Naive thymus-derived CD4-positive, alpha-beta T cell (primary cell): ENCODE measurements at regions not wholly inside any gene's neighbourhood (a gene's known extent, or its start where the extent isn't known, plus 50 kb on each side); places are given as distances from the start of the nearest gene placed in this dataset.

ENCODE experiments used
- ATAC-seq: fragments of 150-1000 bp; cut with Tn5 transposase; 2 replicates; pipeline ENCODE4 v1.10.0; 2021; ENCODE audit warnings: mild to moderate bottlenecking, moderate library complexity
- CTCF ChIA-PET: fragments of 350-600 bp; sonication (Branson Sonifier 250); formaldehyde crosslinking; loops from one replicate; lab custom pipeline; 2021; ENCODE audit warnings: antibody characterized with exemption; lab: Charles Lee
- POLR2A ChIA-PET: fragments of 350-600 bp; sonication (Branson Sonifier 250); formaldehyde crosslinking; loops from one replicate; lab custom pipeline; 2021; ENCODE audit warnings: antibody characterized with exemption, inconsistent platforms; lab: Charles Lee
- DNase-seq, 9 donors: peaks; one replicate each; pipeline versions ENCODE4 v3.0.0 to v3.0.0-alpha.2; 2020 to 2022; ENCODE audit warnings: mixed read lengths in 1 of 9
- H3K27ac ChIP-seq: one replicate; pipeline ENCODE4 v1.7.0; 2013; ENCODE audit warnings: mild to moderate bottlenecking, low read depth, low read length, moderate library complexity
- H3K27me3 ChIP-seq, 2 donors: one replicate each; pipeline ENCODE4 v1.7.0; 2013; ENCODE audit warnings: low read length in 2 of 2, mild to moderate bottlenecking in 2 of 2, moderate library complexity in 2 of 2; ENCODE audit not compliant: control insufficient read depth in 2 of 2, insufficient read depth in 2 of 2
- H3K36me3 ChIP-seq, 3 experiments: 1 replicate in 2 of 3; 2 replicates in 1 of 3; pipeline ENCODE4 v1.7.0; 2013; ENCODE audit warnings: low read length in 3 of 3, mild to moderate bottlenecking in 3 of 3, moderate library complexity in 1 of 3; ENCODE audit not compliant: insufficient read depth in 3 of 3, control insufficient read depth in 2 of 3
- H3K4me1 ChIP-seq, 2 donors: one replicate each; pipeline ENCODE4 v1.7.0; 2013; ENCODE audit warnings: low read length in 2 of 2, mild to moderate bottlenecking in 2 of 2, moderate library complexity in 1 of 2; ENCODE audit not compliant: control insufficient read depth in 2 of 2, insufficient read depth in 2 of 2
- H3K4me3 ChIP-seq: 2 replicates; pipeline ENCODE4 v1.7.0; 2013; ENCODE audit warnings: mild to moderate bottlenecking, low read length
- H3K9me3 ChIP-seq, 3 experiments: 1 replicate in 2 of 3; 2 replicates in 1 of 3; pipeline ENCODE4 v1.7.0; 2013; ENCODE audit warnings: low read length in 3 of 3; ENCODE audit not compliant: control insufficient read depth in 2 of 3
- H3K27ac Mint-ChIP-seq, 9 donors: one replicate each; pipeline ENCODE4 v1.8.0; 2020 to 2022; ENCODE audit warnings: mixed read lengths in 9 of 9, mild to moderate bottlenecking in 8 of 9, moderate library complexity in 5 of 9, inconsistent platforms in 2 of 9
- H3K27me3 Mint-ChIP-seq, 5 donors: one replicate each; pipeline ENCODE4 v1.8.0; 2021 to 2022; ENCODE audit warnings: mixed read lengths in 5 of 5, mild to moderate bottlenecking in 1 of 5
- H3K36me3 Mint-ChIP-seq, 5 donors: one replicate each; pipeline ENCODE4 v1.8.0; 2020 to 2022; ENCODE audit warnings: mixed read lengths in 5 of 5, mild to moderate bottlenecking in 3 of 5, inconsistent platforms in 1 of 5
- H3K4me1 Mint-ChIP-seq, 7 donors: one replicate each; pipeline ENCODE4 v1.8.0; 2020 to 2022; ENCODE audit warnings: mixed read lengths in 7 of 7, mild to moderate bottlenecking in 3 of 7, inconsistent platforms in 1 of 7
- H3K4me3 Mint-ChIP-seq, 10 donors: one replicate each; pipeline ENCODE4 v1.8.0; 2020 to 2022; ENCODE audit warnings: mild to moderate bottlenecking in 10 of 10, mixed read lengths in 10 of 10, moderate library complexity in 6 of 10, inconsistent platforms in 2 of 10
- H3K9me3 Mint-ChIP-seq, 11 donors: one replicate each; pipeline ENCODE4 v1.8.0; 2020 to 2022; ENCODE audit warnings: mixed read lengths in 11 of 11, mild to moderate bottlenecking in 4 of 11, inconsistent platforms in 1 of 11, moderate library complexity in 1 of 11
- intact Hi-C, 2 donors: fragments of 100-400 bp; cut with micrococcal nuclease; formaldehyde crosslinking; loops; one replicate each; pipeline ENCODE4 v1.15.1; 2023

DNA sequence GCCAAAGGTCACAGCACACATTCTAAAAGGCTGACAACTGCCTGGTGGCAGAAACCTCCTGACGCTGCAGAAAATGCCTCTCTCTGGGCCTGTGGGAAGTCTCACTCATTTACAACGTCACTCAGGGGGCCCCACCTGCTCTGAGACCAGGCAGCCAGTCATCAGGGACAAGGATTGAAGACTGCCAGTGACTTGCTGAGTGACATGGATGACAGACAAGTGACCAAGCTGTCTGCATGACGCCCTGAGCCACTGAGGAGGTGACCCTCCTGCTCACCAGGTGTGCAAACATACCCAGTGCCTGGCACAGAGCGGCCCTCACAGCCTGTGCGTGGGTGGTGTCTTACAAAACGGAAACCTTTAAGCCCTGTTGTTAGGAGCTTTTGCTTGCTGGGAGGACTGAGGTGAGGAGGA, 392.4 kb downstream of the TNS1 start:
- H3K36me3 Mint-ChIP-seq = peaks cover 0 to 2% (median 0%) of the 10 kb centered on the region in 5 donors
- Histone ChIP-seq H3K36me3 (no peaks in the 10 kb centered on the region), H3K4me3 (peak overlapping the region; percentile 19), H3K27ac (peak overlapping the region; percentile 68), H3K27me3 (no peaks in the 10 kb centered on the region), H3K9me3 (no peaks in the 10 kb centered on the region), H3K4me1 (peaks cover 8 to 35% of the 10 kb centered on the region in 2 donors)
- intact Hi-C loops = loop anchor here in 1 of 2 donors (1.0 to 5.0 kb wide), 3 partner anchors 40 to 1932 kb away; partner anchors contain the start of genes CHPF and TMEM198
- H3K4me1 Mint-ChIP-seq = peaks cover 13 to 75% (median 63%) of the 10 kb centered on the region in 7 donors
- DNase-seq (peak; percentile 11 to 75 (median 57)), ATAC-seq (peak; percentile 75)
- no peaks in the 10 kb centered on the region for H3K9me3 Mint-ChIP-seq
- ChIA-PET POLR2A (interaction anchor here (1.3 kb wide), 1 partner anchor 11 kb away, joined by 4 read pairs; no protein-coding TSS in a partner anchor), CTCF (interaction anchor here (1.1 kb wide), 1 partner anchor 40 kb away, joined by 3 read pairs; no protein-coding TSS in a partner anchor)
- H3K4me3 Mint-ChIP-seq = peak overlapping the region; percentile 33 to 78 (median 66)
- H3K27me3 Mint-ChIP-seq = no peaks in the 10 kb centered on the region
- peak overlapping the region; percentile 76 to 98 (median 92) for H3K27ac Mint-ChIP-seq

DNA sequence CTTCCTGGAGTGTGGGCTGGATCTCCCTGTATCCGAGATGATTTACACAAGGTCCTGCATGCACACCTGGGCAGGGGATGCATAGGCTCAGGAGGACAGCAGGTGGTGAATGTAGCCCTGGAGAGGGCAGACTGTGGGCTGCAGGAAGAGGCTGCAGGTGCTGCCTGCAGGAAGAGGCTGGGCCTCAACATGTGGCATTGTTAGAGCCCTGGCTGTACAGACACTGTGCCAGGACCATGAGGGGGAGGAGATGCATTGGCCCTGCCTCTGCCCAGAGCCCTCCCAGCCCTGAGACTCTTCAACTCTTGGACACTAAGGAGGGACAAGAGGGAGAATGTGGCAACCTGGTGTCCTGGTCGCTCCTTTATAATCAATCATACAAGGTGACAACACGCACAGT, 392.8 kb downstream of the TNS1 start:
- Mint-ChIP-seq H3K9me3 (no peaks in the 10 kb centered on the region), H3K27ac (peak overlapping the region in 8 of 9 donors; percentile 88 to 98 (median 92)), H3K4me3 (peak overlapping the region; percentile 2 to 78 (median 66)), H3K4me1 (peaks cover 14 to 75% (median 64%) of the 10 kb centered on the region in 7 donors), H3K36me3 (peaks cover 0 to 3% (median 0%) of the 10 kb centered on the region in 5 donors), H3K27me3 (peaks cover 0 to 4% (median 0%) of the 10 kb centered on the region in 5 donors)
- DNase-seq = no peak
- H3K27me3 ChIP-seq = no peaks in the 10 kb centered on the region
- ChIA-PET POLR2A (no interaction called here), CTCF (interaction anchor here (1.1 kb wide), 1 partner anchor 41 kb away, joined by 3 read pairs; no protein-coding TSS in a partner anchor)
- H3K27ac ChIP-seq = peak overlapping the region; percentile 68
- H3K36me3 ChIP-seq = no peaks in the 10 kb centered on the region
- ATAC-seq = peak; percentile 10
- peaks cover 8 to 35% of the 10 kb centered on the region in 2 donors for H3K4me1 ChIP-seq
- intact Hi-C loops = loop anchor here in 1 of 2 donors (1.0 to 5.0 kb wide), 3 partner anchors 40 to 1932 kb away; partner anchors contain the start of genes CHPF and TMEM198
- H3K9me3 ChIP-seq = no peaks in the 10 kb centered on the region
- no peak overlapping the region for H3K4me3 ChIP-seq

DNA sequence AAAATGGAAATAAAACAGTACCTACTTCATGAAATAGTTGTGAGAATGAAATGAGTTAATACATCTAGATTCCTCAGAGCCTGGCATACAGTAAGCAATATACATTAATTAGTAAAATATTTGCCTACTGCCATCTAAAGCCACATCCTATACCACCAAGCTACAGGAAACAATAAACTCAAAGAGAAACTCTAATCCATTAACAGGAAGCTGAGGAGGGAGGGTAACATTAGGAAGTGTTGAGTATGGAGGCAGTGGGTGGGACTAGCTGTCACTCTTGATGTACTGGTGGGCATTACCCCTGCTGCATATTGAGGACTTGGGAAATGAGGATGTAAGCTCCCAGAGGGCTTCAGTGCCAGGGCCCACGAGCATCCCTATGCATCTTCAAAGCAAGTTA, 396.5 kb downstream of the TNS1 start:
- ATAC-seq (no peak), DNase-seq (no peak)
- Histone ChIP-seq H3K4me3 (no peak overlapping the region), H3K27ac (no peak overlapping the region), H3K4me1 (peaks cover 8 to 24% of the 10 kb centered on the region in 2 donors), H3K9me3 (no peaks in the 10 kb centered on the region), H3K27me3 (no peaks in the 10 kb centered on the region), H3K36me3 (no peaks in the 10 kb centered on the region)
- H3K4me1 Mint-ChIP-seq = peaks cover 11 to 54% (median 47%) of the 10 kb centered on the region in 7 donors
- H3K4me3 Mint-ChIP-seq = peak overlapping the region in 2 of 10 donors; percentile 5 to 24
- peaks cover 0 to 4% (median 0%) of the 10 kb centered on the region in 5 donors for H3K27me3 Mint-ChIP-seq
- ChIA-PET CTCF (no interaction called here), POLR2A (no interaction called here)
- intact Hi-C loops = no loop called here
- no peaks in the 10 kb centered on the region for H3K9me3 Mint-ChIP-seq
- H3K36me3 Mint-ChIP-seq = peaks cover 0 to 3% (median 2%) of the 10 kb centered on the region in 5 donors
- H3K27ac Mint-ChIP-seq = no peak overlapping the region

DNA sequence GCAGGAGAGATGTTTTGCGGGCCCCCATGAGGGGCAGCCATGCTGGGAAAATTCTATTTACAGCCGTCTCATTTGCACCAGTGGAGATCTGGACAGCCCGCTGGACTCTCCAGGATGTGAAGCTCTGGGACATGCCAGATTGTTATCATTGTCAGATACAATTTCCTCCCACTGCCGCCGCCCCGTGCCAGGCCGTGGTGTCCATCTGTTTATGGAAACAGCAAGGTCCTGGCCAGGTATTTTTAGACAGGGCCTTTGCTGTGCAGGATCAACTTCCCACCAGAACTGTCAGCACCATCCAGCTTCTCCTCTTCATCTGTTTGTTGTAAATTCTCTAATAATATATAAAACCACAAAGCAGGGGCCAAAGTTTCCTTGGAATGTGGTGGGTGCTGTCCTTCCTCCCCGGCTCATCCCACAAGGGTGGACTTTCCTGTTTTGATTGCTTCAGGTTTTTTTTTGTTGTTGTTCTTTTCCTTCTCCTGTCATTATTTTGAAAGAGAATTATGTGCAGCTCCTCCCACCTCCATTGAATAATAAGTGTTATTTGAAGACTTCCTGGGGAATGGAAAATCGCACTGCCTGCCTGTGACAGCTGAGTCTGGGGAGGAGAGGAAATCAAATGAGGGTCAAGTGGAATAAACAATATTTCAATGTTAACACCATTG, 398.1 kb downstream of the TNS1 start:
- H3K4me3 Mint-ChIP-seq = no peak overlapping the region
- H3K36me3 Mint-ChIP-seq = peaks cover 0 to 6% (median 3%) of the 10 kb centered on the region in 5 donors
- H3K4me1 Mint-ChIP-seq = peaks cover 8 to 37% (median 31%) of the 10 kb centered on the region in 7 donors
- no peaks in the 10 kb centered on the region for H3K9me3 Mint-ChIP-seq
- Histone ChIP-seq H3K36me3 (no peaks in the 10 kb centered on the region), H3K27ac (no peak overlapping the region), H3K9me3 (no peaks in the 10 kb centered on the region), H3K4me3 (no peak overlapping the region), H3K27me3 (no peaks in the 10 kb centered on the region), H3K4me1 (peaks cover 0 to 8% of the 10 kb centered on the region in 2 donors)
- POLR2A ChIA-PET = no interaction called here
- H3K27ac Mint-ChIP-seq = no peak overlapping the region
- intact Hi-C loops = no loop called here
- DNase-seq = no peak
- ATAC-seq = no peak
- H3K27me3 Mint-ChIP-seq = peaks cover 0 to 4% (median 0%) of the 10 kb centered on the region in 5 donors
- CTCF ChIA-PET = no interaction called here

DNA sequence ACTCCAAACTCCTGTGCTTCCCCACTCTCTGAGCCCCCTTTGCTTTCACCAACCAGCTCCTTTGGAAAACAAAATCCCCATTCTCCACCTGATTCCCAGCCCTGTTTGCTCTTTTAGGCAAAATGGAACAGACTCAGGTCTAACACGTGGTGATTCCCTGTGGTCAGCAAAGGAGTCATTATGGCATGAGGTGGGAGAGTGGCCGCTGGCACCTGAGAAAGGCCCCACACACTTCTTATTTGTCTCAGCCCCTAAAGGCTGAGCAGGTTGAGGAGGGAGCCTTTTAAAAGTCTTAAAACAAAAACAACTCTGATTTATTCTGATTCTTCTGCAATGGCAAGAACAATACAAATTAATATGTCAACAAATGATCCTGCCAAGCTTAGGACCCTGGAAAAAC, 401.2 kb downstream of the TNS1 start:
- no peaks in the 10 kb centered on the region for H3K27me3 ChIP-seq
- no peak overlapping the region for H3K4me3 Mint-ChIP-seq
- H3K27ac ChIP-seq = no peak overlapping the region
- ChIA-PET POLR2A (no interaction called here), CTCF (no interaction called here)
- H3K4me1 ChIP-seq = peaks cover 0 to 3% of the 10 kb centered on the region in 2 donors
- H3K4me3 ChIP-seq = no peak overlapping the region
- no peak overlapping the region for H3K27ac Mint-ChIP-seq
- peaks cover 0 to 4% (median 0%) of the 10 kb centered on the region in 11 donors for H3K9me3 Mint-ChIP-seq
- H3K36me3 ChIP-seq = no peaks in the 10 kb centered on the region
- intact Hi-C loops = no loop called here
- DNase-seq (no peak), ATAC-seq (no peak)
- peaks cover 0 to 4% (median 0%) of the 10 kb centered on the region in 5 donors for H3K27me3 Mint-ChIP-seq
- peaks cover 0 to 13% (median 7%) of the 10 kb centered on the region in 5 donors for H3K36me3 Mint-ChIP-seq
- peaks cover 2 to 18% (median 12%) of the 10 kb centered on the region in 7 donors for H3K4me1 Mint-ChIP-seq
- H3K9me3 ChIP-seq = no peaks in the 10 kb centered on the region

DNA sequence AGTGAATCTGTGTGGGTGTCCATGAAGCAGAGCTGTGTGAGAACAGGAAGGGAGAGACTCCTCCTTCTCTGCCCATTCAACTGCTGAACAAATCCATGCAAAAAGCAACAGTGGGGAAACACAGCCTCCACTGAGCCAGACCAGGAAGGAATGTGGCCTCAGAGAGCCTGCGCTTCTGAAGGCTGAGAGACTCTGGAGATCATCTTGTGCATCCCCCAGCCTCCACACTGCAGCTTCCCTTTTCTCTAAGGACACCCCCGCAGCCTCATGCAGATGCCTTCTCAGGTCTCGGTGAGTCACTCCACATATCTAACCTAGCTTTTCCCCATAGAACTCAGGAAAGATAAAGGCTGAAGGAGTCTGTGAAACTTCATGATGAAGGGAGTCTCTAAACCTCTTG, 402.9 kb downstream of the TNS1 start:
- H3K4me3 Mint-ChIP-seq = no peak overlapping the region

More for the DNA sequence above, 402.9 kb downstream of the TNS1 start:
- DNase-seq (no peak), ATAC-seq (no peak)
- Mint-ChIP-seq H3K36me3 (peaks cover 0 to 13% (median 7%) of the 10 kb centered on the region in 5 donors), H3K27me3 (peaks cover 0 to 8% (median 0%) of the 10 kb centered on the region in 5 donors), H3K9me3 (peaks cover 0 to 4% (median 0%) of the 10 kb centered on the region in 11 donors), H3K27ac (no peak overlapping the region), H3K4me1 (peaks cover 0 to 9% (median under 1%) of the 10 kb centered on the region in 7 donors)
- Histone ChIP-seq H3K4me1 (no peaks in the 10 kb centered on the region), H3K27ac (no peak overlapping the region), H3K4me3 (no peak overlapping the region), H3K27me3 (no peaks in the 10 kb centered on the region), H3K36me3 (no peaks in the 10 kb centered on the region), H3K9me3 (no peaks in the 10 kb centered on the region)
- CTCF ChIA-PET = interaction anchor here (1.0 kb wide), 1 partner anchor 185 kb away, joined by 3 read pairs; no protein-coding TSS in a partner anchor
- intact Hi-C loops = no loop called here
- POLR2A ChIA-PET = no interaction called here
